ENCODE measurements at regions not wholly inside any gene's neighbourhood (a gene's known extent, or its start where the extent isn't known, plus 50 kb on each side); places are given as distances from the start of the nearest gene placed in this dataset.

DNA sequence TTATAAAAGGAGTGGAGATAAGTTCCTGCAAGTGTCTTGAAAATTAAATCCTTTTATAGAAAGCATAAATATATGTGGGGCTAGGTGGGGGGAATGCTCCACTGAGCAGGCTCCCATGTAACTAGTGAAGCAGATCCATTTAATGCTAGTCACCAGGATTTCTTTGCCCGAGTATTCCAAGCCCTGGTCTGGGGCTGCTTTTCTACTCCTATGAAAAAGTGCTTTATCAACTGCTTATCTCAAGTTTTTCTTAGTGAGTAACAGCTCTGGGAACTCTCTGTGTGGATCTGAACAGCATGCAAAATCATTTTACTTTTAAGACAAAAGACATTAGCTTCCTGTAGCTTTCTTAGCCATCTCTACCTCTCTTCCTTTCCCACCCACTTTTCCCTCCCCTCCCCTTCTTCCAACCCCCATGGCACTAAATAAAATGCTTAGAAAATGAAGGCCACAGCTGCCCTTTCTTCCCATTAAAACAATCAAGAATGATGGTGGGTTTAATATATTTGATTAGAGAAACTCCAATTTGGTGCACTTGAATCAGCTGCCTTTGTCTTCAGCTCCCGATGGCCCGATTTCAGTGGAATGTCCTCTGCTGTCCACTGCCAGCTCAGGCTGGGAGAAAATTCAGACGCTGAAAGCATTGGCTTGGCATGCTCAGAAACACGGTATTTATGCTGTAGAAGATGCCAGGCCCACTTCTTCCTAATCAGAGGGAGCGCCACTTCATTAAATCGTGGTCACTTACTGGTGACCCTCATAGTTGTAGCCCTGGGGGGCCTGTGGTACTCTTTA, 475.1 kb downstream of the FOXO1 start:
- no peak for DNase-seq (ENCODE audit: low read depth)

DNA sequence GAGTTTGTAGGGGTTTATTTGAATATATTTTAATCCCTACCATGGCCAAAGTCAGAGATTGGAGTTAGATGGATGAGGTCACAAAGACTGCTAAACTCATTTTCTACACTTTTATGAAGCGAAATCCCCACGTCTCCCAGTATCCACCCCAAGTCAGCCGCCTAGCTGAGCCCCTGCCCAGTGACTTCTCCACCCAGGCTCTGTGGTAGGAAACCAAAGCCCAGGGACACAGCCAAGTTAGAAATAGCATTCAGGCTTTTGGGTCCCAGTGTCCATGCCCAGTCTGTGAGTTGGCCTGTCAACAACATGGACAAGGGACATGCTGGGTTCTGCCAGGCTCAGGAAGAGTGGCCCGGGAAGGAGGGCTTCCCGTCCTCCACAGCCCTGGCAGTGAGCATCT, 474.0 kb downstream of the FOXO1 start:
- DNase-seq (ENCODE audit: low read depth): no peak

DNA sequence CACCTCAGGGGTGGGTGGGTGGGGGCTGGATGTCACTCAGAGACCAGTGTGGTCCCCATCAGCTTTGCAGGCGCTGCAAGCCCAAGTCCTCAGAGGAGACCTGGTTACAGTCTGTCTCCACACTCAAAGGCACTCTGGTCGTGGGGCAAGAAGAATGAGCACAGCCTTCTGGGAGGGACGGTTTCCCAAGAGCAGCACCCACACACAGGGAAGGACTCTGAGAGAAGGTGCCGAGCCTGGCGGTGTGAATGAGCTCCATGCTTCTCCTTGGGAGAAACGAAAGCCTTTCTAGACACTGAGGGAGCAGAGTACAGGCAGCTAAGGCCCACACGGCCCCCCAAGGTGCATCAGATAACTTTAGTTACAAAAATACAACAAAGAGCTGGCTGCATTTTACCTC, 473.6 kb downstream of the FOXO1 start:
- DNase-seq (ENCODE audit: low read depth): no peak

DNA sequence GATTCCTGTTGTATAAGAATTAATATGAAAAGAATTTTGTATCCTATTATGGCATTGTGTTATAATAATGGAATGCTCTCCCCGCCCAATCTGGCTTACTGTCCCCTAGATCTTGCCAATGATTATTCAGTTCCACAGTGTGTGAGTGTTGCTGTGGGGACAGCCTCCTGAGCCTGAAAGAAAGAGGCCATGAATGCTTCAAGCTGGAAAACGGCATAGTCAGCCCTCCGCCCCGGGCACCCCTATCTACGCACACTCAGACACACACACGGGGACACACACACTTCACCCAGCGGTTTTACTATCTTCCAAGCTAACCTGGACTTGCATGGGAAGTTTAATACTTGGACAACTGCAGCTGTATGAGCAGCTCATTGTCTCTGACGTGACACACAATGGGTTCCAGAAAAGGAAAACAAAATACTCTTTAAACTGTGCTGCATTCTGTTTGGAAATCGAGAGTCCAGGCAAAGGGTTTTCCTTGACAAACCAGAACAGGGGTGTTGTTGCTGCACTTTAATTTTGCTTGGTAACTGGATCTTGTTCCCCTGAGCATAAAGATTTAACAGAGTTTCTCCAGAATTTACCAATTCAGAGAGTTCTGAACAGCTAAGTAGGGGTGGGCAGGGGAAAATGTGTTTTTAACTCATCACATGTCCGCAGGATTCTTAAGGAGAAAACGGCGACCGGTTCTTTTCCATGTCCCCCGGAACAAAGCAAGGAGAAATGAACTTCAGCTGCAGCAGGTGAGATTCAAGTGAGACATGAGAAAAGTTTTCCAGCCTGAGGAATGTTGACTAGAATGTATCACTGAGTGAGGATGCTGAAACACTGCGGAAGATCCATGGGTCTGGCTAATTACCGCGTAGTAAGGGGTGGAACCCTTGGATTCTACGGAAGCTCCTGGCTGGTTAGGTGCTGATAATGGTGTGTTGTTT, 472.9 kb downstream of the FOXO1 start:
- no peak for DNase-seq (ENCODE audit: low read depth)

DNA sequence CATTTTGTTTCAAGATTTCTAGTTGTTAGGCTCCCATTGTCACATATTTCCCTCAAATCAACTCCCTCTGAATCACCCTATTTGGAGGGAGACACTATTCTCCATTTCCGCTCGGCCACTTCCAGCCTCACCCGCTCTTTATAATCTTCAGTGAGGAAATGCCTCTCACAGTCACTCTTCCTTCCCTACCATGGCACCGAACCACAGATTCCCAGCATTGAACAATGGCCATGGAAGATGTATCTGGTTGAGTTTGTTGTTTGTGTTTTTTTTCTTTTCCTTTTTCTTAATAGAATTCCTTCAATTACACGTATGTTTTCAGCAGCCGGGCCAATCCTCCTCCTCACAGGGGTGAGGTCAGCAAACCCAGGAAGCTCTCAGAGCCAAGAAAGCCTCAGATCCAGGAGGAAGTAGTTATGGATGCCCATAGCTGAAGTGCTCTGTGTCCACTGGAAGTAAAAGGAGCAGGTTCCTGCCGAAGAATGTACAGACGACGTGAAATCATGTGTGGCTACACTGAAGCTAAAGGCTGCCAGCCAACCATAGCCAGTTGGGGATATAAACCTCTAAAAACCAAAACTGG, 472.1 kb downstream of the FOXO1 start:
- no peak for DNase-seq (ENCODE audit: low read depth)

DNA sequence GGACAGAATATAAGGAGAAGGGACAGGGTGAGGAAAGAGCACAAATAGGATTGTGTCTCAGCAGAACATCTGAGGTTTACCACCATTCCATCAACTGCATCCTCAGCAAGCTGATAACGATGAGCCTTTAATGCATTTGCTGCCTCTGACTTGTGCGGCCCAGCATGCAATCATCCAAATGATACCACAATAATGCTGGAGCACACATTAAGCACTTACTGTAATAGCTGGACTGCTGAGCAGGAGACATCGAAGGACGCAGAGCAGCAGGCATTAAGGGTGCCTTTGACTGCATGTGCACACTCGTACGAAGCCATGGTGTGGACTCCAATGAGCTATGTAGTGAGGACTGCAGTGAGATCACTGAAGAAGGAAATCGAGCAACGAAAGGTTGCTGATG, 469.4 kb downstream of the FOXO1 start:
- no peak for DNase-seq (ENCODE audit: low read depth)

DNA sequence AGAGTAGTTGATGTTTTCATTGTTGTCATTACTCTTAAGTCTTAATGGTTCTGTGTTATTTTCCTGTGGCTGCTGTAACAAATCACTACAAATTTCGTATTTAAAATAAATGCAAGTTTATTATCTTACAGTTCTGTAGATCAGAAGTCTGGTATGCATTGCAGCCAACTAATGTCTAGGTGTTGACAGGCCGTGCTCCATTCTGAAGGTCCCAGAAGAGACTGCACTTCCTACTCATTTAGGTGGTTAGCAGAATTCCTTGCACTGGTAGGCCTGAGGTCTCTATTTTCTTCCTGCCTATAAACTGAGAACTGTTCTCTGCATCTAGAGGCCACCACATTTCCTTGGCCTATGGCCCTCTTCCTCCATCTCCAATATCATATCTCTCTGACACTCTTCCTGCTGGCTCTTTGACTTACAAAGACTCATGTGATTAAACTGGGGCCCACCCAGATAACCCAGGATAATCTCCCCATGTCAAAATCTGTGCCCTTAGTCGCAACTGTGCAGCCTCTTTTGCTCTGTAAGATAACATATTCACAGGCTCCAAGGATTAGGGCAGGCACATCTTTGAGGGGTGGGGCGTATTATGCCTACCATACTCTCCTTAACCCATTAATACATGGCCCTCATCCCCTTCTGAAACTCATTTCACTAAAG, 468.4 kb downstream of the FOXO1 start:
- no peak for DNase-seq (ENCODE audit: low read depth)

DNA sequence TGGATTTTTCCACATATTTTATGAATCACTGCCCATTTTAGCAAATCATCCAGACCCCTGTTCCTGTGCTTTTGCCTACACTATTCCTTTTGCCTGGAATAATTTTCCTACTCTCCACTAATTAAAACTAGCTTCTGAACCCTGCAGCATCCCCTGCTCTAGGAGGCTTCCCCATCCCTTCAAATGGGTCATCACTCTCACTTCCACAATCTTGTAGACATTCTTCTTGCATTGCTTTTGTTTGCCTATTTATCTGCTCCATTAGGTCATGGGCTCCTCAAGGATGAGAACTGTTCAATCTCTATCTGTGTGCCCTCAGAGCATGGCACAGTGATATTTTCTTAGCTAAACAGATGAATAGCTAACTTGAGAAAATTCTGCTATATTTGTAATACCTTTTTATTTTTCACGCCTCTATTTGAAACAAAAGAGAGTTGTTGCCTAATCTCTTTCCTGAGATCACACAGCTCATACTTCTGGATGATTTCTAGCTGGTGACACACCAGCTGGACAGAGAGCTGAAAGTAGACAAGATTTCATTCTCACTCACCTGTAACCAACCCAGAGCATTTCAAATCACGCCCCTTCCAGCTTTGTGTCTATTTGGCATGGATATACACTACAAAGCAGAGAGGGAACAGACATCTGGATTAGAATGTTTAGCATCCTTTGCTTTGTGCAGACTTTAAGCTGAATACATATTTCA, 466.0 kb downstream of the FOXO1 start:
- no peak for DNase-seq (ENCODE audit: low read depth)

DNA sequence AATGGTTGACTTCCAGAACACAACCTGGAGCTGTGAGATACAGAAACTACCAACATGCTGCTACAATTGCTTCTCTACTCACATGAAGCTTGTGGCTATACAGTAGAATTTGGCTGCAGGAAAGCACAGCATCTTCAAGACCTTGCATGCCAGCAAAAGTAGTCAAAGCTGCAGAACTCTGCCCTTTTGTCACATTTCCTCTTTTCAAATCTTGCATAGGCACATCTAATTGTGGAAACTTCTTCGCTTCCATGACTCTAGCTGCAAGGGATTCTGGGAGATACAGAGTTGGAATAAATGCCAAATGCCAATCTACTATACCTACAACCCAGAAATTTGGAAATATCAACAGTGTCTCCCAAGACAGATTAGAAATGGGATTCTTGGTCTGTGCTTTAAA, 462.2 kb downstream of the FOXO1 start:
- DNase-seq (ENCODE audit: low read depth): no peak

DNA sequence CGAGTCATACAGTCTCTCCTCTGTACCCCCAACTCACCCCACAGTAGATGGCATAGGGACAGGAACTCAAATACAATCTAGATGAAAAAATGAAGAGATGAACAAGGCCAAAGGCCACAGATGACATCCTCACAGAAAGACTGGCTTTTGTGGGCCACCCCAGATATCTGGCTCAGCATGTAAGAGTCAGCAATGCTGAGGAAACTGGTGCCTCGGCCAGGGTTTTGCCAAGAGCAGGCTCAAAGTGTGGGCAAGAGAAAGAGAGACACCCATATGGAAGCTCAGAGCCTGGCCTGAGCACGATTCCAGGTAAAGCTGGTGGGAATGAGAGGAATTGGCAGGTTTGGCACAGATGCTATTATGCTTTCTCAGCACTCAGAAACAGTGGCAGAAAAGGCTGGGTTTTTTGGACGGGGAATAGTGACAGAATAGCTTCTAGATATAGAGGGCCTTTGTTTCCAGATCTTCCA, 460.6 kb downstream of the FOXO1 start:
- no peak for DNase-seq (ENCODE audit: low read depth)

DNA sequence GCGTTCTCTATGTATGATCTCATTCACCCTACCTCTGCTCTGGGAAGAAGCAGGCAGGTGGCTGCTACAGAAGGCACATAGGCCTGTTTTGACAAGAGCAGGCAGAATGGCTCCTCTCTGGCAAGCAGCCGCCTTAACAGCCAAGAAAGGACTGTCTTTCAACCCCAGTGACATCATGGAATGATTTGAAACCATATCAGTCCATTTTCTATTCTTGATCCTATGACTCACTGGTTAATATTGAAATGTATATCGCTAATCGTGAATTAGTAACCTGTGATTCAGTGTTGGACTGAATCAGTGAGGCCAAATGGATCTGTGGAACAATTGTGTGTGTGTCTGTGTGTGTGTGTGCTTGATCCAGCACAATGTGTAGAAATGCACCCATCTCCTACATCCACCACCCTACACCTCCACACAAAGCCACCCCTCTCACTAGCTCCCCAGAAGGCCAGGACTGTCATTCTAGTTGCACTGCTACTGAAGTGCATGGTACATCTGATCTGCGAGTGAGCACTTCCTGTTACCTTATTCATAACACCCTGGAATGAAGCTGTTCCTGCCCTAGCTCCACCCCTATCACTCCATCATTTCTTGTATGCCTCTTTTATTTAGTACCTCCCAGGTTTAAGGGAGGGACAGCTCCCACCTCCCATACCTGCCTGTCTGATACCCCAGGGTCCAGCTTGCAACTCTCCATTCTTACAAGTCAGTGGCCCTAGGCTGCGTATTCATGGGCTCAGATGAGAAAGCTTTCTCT, 460.0 kb downstream of the FOXO1 start:
- DNase-seq (ENCODE audit: low read depth): no peak

DNA sequence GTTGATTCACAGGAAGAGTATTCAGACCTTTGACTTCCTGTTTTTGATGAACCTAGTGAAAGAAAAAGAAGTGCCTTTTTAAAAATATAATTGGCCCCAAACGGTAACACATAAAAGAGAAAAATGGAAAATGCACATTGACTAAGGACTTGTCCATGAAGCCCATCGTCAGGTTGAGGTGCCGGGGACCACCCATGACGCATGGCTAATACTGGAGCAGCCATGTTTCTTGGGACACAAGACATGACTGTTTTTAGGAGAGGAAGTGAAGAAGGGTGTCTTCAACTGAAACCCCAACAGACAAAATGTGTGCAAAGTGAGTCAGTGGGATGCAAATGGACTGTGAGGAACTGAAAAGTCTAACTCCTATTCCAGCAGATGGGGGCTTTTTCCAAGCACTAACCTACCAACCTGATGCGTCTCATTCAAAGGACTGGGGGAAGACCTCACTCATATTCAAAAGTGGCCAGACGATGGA, 459.4 kb downstream of the FOXO1 start:
- DNase-seq (ENCODE audit: low read depth): no peak

DNA sequence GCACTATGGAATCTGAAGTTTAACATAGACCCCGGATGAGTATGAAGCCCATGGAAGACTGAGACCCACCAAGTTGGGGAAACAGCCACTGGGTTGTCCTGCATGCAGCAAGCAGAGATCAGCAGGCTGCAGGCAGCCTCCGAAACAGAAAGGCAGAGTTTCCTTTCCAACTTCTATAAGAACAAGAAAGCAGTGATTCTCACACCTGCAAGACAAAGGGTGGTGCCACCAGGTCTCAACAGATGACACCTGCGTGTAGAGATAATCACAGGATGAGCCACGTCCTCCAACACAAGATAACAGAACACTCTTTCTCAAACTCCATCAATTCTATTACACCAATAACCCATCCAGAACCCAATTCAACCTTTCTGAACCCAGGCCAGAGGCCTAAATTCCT, 457.9 kb downstream of the FOXO1 start:
- no peak for DNase-seq (ENCODE audit: low read depth)

DNA sequence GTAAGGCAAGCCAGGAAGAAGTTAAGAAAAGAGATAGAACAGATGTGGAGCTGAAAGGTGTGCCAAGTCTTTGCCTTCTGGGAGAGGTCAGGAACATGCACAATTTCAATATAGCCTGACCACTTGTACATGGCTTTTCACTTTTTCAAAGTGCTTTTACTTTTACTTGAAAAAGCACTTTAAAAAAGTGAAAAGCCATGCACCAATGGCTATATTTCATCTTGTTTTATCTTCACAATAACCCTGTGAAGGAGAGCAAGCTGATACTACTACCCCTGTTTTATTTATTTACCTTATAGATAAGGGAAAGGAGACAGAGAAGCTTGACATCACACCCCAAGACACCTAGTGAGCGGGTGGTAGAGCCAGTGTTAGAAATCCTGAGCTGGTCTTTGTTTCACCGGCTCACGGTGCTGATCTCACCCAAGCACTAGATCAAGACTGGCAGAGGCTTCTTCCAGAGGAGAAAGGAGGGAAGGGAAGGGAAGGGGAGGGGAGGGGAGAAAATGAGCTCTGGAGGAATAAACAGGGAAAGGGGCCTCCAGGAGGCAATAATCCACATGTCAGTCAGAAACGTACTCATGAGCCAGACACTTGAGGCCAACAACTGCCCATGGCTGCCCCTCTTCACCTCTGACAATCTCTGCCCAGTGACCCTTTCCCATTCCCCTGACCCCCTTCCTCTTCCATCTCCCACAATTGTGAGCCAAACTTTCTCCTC, 455.4 kb downstream of the FOXO1 start:
- no peak for DNase-seq (ENCODE audit: low read depth)

DNA sequence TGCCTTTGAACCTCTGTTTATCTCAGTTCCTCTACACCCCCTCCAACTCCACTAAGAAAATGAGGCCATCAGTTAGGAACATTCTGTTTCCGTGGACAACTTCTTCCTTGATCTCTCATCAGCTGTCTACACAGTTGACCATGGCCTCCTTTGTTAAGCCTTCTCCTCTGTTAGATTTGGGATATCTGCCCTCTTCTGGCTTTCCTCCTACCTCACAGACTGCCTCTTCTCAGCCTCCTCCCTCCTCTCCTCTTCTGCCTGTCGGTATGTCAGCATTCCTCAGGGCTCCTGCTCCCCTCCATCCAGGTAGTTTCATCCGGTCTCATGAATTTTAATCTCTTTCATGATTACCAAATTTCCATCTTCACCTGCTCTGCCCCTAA, 454.9 kb downstream of the FOXO1 start:
- no peak for DNase-seq (ENCODE audit: low read depth)

DNA sequence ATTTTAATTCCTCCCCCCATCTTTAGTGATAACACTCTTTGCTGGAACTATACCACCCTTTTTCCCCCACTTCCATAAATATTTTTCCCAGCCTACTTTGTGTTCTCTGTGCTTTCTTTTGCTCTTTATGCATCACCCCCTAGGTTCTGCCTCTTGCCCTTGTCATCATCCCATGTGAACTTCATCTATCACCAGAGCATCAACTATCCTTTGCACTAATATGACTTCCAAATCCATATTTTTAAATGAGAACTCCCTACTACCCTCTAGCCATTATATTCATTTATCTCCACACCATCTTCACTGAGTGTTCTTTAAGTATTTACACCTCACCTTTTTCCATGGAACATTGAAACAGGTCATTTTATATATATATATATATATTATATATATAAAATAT, 452.7 kb downstream of the FOXO1 start:
- DNase-seq (ENCODE audit: low read depth): no peak

DNA sequence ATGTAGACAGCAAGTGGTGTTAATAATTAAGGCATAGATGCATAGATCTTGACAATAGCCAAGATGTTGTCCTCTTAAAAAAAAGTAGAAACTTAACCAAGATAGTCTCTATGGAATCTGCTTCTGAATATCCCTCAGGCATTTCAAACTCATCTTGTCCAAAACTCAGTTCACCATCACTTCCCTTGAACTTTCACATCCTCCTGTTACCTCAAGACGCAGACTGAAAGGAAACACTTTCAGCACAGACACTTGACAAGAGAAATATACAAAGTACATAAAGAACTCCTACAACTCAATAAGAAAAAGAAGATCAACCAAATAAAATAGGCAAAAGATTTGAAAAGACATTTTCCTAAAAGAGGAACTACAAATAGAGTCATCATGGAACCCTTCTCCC, 451.1 kb downstream of the FOXO1 start:
- no peak for DNase-seq (ENCODE audit: low read depth)

DNA sequence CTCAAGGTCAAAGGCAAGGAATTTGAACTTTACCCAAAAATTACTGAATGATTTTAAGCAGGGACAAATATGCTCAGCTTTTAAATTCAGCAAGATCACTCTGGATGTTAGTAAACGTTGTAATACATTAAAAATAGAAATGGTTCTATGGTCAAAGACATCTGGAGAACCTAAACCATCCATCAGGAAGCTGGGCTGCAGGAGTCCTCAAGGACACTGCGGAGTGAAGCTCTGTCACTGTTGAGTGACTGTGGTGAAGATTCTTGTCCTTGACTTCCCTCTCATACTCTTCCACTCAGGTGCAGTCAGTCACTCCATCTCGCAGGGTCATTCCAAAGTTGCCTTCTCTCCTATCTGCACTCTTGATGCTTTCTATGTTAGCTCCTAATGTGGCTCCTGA, 450.7 kb downstream of the FOXO1 start:
- DNase-seq (ENCODE audit: low read depth): no peak

DNA sequence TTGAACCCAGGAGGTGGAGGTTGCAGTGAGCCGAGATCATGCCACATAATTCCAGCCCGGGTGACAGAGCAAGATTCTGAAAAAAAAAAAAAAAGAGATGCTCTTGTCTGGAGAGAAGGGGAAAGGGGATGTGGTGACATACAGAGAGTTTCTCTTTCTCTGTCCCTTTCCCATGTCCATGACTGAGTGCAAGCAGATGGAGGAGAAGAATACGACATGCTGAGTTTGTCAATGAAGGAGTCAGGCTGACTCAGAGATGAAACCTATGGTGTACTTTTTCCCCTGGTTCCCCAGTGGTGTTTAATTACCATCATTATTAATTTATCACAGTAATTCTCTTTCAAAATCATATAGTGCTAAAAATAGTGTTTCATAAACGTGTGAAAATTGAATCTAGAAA, 448.8 kb downstream of the FOXO1 start:
- no peak for DNase-seq (ENCODE audit: low read depth)

DNA sequence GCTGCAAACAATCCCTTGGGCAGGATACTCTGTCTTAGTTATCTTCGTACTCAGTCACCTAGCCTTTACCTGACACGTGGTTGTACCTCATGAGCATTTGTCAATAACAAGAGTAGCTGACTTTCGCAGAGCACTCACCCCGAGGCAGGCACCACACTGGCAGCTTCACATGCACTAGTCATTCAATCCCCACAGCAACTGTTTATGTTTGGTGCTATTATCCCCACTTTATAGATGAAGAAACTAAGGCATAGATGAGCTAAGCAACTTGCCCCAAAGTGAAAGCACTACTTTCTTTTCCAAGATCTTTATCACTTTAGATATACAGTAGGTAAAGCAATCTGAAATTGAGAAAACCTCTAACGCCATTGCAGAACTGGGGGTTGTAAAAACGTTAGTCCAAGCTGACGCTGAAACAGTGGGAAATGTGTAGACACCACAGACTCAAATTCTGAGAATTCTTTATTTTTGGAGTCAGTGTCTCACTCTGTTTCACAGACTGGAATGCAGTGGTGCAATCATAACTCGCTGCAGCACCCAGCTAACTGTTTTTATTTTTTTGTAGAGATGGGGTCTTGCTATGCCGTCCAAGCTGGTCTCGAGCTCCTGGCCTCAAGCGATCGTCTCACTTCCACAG, 446.0 kb downstream of the FOXO1 start:
- DNase-seq (ENCODE audit: low read depth): no peak
